ENCODE measurements at regions not wholly inside any gene's neighbourhood (a gene's known extent, or its start where the extent isn't known, plus 50 kb on each side); places are given as distances from the start of the nearest gene placed in this dataset.
A peak's percentile ranks its signal among the peaks of the same experiment; 100 is the strongest.

DNA sequence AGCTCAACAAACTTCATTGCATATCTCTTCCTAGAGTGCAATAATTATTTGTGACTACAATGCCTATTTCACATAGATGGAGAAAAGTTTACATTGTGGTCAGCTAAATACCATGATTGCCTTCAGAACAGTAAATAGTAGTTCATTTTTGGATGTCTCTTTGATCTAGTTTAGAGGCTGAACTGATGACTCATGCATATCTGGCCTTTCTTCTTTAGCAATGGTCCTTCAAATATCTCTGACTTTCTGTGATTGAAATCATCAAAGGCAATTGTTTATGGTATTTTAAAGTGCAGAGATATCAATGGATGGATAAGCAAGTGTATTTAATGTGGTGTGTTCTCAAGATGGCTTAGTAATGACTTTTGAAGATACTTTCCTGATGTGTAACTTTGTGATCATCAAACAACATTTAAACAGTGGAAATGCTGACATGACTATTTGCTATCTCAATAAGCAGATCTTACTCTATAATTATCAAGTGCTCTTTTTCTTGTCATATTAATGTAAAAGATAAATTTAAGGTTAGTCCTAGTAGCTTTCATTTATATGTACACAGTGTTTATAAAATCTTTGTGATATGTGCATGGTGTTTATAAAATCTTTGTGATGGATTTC lies 523.7 kb upstream of the SLC35B3 start (continued):
- peak; percentile 50; the same call in 1 of the 2 replicates for TF ChIP-seq JUN (CRISPR knock-in tag; IDR thresholded peaks at IDR 0.05)
- TF ChIP-seq SOX5 (CRISPR knock-in tag; IDR thresholded peaks at IDR 0.05; ENCODE audit: borderline replicate concordance) = peak; percentile 97
- peak; percentile 59; the same call in 1 of the 2 replicates for TF ChIP-seq NFE2L2 (IDR thresholded peaks at IDR 0.05; ENCODE audit: low read length)
- TF ChIP-seq DMAP1 (CRISPR knock-in tag; IDR thresholded peaks at IDR 0.05) = no peak
- TF ChIP-seq, protein P1, sequence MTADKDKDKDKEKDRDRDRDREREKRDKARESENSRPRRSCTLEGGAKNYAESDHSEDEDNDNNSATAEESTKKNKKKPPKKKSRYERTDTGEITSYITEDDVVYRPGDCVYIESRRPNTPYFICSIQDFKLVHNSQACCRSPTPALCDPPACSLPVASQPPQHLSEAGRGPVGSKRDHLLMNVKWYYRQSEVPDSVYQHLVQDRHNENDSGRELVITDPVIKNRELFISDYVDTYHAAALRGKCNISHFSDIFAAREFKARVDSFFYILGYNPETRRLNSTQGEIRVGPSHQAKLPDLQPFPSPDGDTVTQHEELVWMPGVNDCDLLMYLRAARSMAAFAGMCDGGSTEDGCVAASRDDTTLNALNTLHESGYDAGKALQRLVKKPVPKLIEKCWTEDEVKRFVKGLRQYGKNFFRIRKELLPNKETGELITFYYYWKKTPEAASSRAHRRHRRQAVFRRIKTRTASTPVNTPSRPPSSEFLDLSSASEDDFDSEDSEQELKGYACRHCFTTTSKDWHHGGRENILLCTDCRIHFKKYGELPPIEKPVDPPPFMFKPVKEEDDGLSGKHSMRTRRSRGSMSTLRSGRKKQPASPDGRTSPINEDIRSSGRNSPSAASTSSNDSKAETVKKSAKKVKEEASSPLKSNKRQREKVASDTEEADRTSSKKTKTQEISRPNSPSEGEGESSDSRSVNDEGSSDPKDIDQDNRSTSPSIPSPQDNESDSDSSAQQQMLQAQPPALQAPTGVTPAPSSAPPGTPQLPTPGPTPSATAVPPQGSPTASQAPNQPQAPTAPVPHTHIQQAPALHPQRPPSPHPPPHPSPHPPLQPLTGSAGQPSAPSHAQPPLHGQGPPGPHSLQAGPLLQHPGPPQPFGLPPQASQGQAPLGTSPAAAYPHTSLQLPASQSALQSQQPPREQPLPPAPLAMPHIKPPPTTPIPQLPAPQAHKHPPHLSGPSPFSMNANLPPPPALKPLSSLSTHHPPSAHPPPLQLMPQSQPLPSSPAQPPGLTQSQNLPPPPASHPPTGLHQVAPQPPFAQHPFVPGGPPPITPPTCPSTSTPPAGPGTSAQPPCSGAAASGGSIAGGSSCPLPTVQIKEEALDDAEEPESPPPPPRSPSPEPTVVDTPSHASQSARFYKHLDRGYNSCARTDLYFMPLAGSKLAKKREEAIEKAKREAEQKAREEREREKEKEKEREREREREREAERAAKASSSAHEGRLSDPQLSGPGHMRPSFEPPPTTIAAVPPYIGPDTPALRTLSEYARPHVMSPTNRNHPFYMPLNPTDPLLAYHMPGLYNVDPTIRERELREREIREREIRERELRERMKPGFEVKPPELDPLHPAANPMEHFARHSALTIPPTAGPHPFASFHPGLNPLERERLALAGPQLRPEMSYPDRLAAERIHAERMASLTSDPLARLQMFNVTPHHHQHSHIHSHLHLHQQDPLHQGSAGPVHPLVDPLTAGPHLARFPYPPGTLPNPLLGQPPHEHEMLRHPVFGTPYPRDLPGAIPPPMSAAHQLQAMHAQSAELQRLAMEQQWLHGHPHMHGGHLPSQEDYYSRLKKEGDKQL (CRISPR knock-in tag; IDR thresholded peaks at IDR 0.05; ENCODE audit: low read depth) = peak; percentile 95

DNA sequence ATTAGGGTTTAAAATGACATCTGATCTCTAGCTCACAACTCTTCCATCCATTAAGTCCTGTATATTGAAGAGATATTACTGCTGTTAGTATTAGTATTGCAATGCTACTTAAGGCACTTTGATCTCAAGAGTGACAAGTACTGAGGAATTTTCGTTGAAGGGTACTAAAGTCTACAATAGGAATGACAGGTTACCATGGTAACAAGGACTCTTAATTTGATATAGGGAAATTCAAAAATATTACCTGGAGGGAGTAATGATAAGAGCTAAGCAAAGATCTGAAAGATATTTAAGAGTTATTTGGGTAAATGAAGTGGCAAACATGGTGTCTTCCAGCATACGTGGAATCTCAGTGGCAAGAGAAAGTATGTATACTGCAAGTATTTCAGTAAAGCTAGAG lies 518.0 kb upstream of the SLC35B3 start:
- in situ Hi-C loops (cut with HindIII; ENCODE audit: extremely low pct_ligation_motif_present, low pct_unique_long_range_greater_than_20kb) = no loop called here
- no peaks in the 10 kb centered on the region for H3K79me2 ChIP-seq (ENCODE audit: insufficient read depth, low read length)
- intact Hi-C loops (cut with micrococcal nuclease; ENCODE audit: unreplicated experiment) = no loop called here

More for the DNA sequence above, 518.0 kb upstream of the SLC35B3 start:
- ChIA-PET CTCF (ENCODE audit: low intra/inter-chr PET ratio, low total read pairs) (no interaction called here), POLR2A (no interaction called here)
- no peak overlapping the region for H3K9ac ChIP-seq (ENCODE audit: insufficient read depth, low read depth, low read length)
- peaks cover 5% of the 10 kb centered on the region for H3K4me1 ChIP-seq (ENCODE audit: insufficient read depth, low read length)
- no peaks in the 10 kb centered on the region for H3K9me3 ChIP-seq (ENCODE audit: low read length)
- H3K4me3 ChIP-seq (replicated peaks in 1 of 3; ENCODE audit: insufficient read depth in 1 of 3, low read depth in 2 of 3, low read length in 3 of 3) = no peak overlapping the region
- H2AFZ ChIP-seq (ENCODE audit: low read length) = no peak overlapping the region
- peak; percentile 62; the same call in 1 of the 2 replicates for TF ChIP-seq RFX1 (IDR thresholded peaks at IDR 0.05)
- no peak for TF ChIP-seq EEA1 (CRISPR knock-in tag; IDR thresholded peaks at IDR 0.05; ENCODE audit: borderline replicate concordance)
- no peak for TF ChIP-seq ZKSCAN5 (CRISPR knock-in tag; IDR thresholded peaks at IDR 0.05)
- WGBS (ENCODE audit: low lambda C conversion rate) = 0% methylated on average over 2 of the region's 2 CpGs
- H3K27me3 ChIP-seq (ENCODE audit: control insufficient read depth in 1 of 2, insufficient read depth in 2 of 2, low read length in 2 of 2) = no peaks in the 10 kb centered on the region; a peak in 1 of 5 replicates
- FAIRE-seq = no peak
- H3K36me3 ChIP-seq (replicated peaks in 1 of 2; ENCODE audit: control insufficient read depth in 1 of 2, insufficient read depth in 2 of 2, low read length in 2 of 2) = no peaks in the 10 kb centered on the region
- no TSS peak for BruUV-seq (replicated peaks)
- ATAC-seq = no peak
- no peak overlapping the region for H3K4me2 ChIP-seq (ENCODE audit: low read depth, low read length)
- H3K27ac ChIP-seq (ENCODE audit: extremely low read length, insufficient read depth, low read length) = no peak overlapping the region
- H4K20me1 ChIP-seq (ENCODE audit: insufficient read depth, low read length) = no peaks in the 10 kb centered on the region
- no peak for DNase-seq (ENCODE audit: low spot score)

Measured in HepG2 (cell line).